GM18951 (cell line): ENCODE measurements at regions not wholly inside any gene's neighbourhood (a gene's known extent, or its start where the extent isn't known, plus 50 kb on each side); places are given as distances from the start of the nearest gene placed in this dataset.

Experiments
- POLR2A ChIP-seq: IDR thresholded peaks from 4 replicates; pipeline ENCODE4 v1.6.1; 2011; ENCODE audit warnings: mild to moderate bottlenecking; ENCODE audit not compliant: insufficient read length, insufficient read depth; ENCODE audit errors: extremely low read depth
- in situ Hi-C: fragments of 300-500 bp; cut with MboI; formaldehyde crosslinking; loops from one replicate; pipeline ENCODE4 v1.12.0; 2022; ENCODE audit warnings: low sequenced_read_pairs, mixed read lengths, inconsistent platforms; ENCODE audit not compliant: unreplicated experiment

- TF ChIP-seq POLR2A: no peak
- in situ Hi-C loops: no loop called here
Observed at GRCh38 chr7:13027321-13027720, 339.9 kb downstream of the ARL4A start.

- no peak for TF ChIP-seq POLR2A
- in situ Hi-C loops: no loop called here
Observed at GRCh38 chr7:13028036-13028824, 340.8 kb downstream of the ARL4A start.

GRCh38 chr7:13028825-13029099 is 341.3 kb downstream of the ARL4A start:
- in situ Hi-C loops: no loop called here
- no peak for TF ChIP-seq POLR2A

GRCh38 chr7:13031468-13031867 is 344.0 kb downstream of the ARL4A start:
- no peak for TF ChIP-seq POLR2A
- in situ Hi-C loops: no loop called here

- in situ Hi-C loops: no loop called here
- no peak for TF ChIP-seq POLR2A
Observed at GRCh38 chr7:13032084-13032483, 344.7 kb downstream of the ARL4A start.

GRCh38 chr7:13032576-13032975 is 345.1 kb downstream of the ARL4A start:
- TF ChIP-seq POLR2A: no peak
- in situ Hi-C loops: no loop called here

GRCh38 chr7:13034693-13035092 is 347.3 kb downstream of the ARL4A start:
- no peak for TF ChIP-seq POLR2A
- in situ Hi-C loops: no loop called here

GRCh38 chr7:13035233-13035632 is 347.8 kb downstream of the ARL4A start:
- in situ Hi-C loops: no loop called here
- no peak for TF ChIP-seq POLR2A

GRCh38 chr7:13036256-13036780 is 348.9 kb downstream of the ARL4A start:
- in situ Hi-C loops: no loop called here
- no peak for TF ChIP-seq POLR2A

- no peak for TF ChIP-seq POLR2A
- in situ Hi-C loops: no loop called here
Observed at GRCh38 chr7:13037216-13037615, 349.8 kb downstream of the ARL4A start.

- no peak for TF ChIP-seq POLR2A
- in situ Hi-C loops: no loop called here
Observed at GRCh38 chr7:13041368-13041988, 354.0 kb downstream of the ARL4A start.

- in situ Hi-C loops: no loop called here
- no peak for TF ChIP-seq POLR2A
Observed at GRCh38 chr7:13042605-13043236, 355.3 kb downstream of the ARL4A start.

GRCh38 chr7:13044309-13044708 is 356.9 kb downstream of the ARL4A start:
- no peak for TF ChIP-seq POLR2A
- in situ Hi-C loops: no loop called here

GRCh38 chr7:13047061-13047460 is 359.6 kb downstream of the ARL4A start:
- no peak for TF ChIP-seq POLR2A
- in situ Hi-C loops: no loop called here
